CD4-positive, alpha-beta T cell treated with Interleukin-10 for 1 hour (primary cell): ENCODE measurements at regions not wholly inside any gene's neighbourhood (a gene's known extent, or its start where the extent isn't known, plus 50 kb on each side); places are given as distances from the start of the nearest gene placed in this dataset.
"Not testable (repeated sequence)": the region's sequence is repeated elsewhere in the genome, so short reads cannot be mapped to it uniquely, and the experiment has no call there.

ENCODE experiments used
- DNase-seq: peaks from one replicate; pipeline ENCODE4 v3.0.0-alpha.2; 2020

DNA sequence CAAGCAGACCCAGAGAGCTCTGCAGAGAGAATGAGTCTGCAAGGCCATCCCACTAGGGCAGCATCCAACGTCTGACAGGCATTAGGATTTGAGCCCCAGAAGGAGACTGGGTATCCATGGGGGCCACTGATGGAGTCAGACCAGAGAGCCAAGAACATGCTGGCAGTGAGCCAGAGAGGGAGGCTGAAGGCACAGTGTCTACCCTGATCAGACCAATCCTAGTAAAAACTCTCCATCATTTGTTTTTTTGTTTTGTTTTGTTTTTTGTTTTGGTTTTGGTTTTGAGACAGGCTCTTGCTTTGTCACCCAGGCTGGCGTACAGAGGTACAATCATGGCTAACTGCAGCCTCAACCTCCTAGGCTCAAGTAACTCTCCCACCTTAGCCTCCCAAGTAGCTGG, 133.1 kb upstream of the LYZL2 start:
- DNase-seq: no peak

DNA sequence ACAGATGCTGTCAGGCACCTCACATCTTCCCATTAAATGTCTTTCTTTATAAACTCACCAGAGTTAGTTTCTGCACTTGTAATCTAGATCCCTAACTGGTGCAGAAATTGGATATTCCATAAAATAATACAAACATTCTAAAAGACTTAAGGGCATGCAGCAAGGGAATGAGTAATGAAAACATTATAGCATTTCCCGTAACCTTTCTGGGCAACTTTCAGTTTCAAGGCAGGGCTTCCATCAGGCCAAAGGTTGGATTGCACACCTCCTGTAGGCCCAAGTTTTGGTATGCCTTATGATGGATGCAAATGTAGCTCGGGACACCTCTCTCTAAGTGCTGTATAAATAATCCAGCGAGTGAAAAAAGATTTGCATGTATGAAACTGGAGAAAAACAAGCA, 129.9 kb upstream of the LYZL2 start:
- DNase-seq: no peak

DNA sequence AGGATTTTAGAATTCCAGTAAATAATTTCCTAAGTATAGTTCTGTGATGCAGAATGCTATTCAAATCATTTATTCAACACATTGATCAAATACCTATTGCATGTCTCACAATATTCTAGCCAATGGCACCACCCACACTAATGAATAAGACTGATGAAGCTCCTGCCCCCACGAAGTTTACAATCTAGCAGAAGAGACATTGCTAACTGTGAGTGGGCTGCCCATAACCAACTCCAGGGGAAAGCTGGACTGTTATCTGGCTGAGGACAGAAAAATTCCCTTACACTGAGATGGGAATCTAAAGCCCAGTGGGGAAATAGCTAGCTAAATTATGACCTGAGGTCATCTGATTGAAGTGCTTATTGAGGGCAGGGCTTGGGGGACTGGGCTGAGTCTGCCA, 128.8 kb upstream of the LYZL2 start:
- no peak for DNase-seq

DNA sequence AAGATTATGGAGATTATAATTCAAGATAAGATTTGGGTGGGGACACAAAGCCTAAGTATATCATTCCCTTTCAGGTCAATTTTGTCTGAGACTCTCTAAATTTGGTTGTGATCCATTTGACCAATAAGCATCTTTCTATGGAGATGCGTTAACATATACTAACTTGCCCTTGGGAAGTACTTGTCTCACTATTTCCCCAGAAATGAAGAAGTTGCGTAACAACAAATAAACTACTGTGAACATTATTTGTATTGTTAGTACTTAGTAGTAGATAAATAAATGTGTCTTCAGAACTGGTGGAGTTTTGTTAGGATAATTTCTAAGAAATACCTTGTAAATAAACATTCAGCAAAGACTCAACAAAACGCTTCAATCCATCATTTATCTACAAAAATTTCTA, 127.3 kb upstream of the LYZL2 start:
- no peak for DNase-seq

DNA sequence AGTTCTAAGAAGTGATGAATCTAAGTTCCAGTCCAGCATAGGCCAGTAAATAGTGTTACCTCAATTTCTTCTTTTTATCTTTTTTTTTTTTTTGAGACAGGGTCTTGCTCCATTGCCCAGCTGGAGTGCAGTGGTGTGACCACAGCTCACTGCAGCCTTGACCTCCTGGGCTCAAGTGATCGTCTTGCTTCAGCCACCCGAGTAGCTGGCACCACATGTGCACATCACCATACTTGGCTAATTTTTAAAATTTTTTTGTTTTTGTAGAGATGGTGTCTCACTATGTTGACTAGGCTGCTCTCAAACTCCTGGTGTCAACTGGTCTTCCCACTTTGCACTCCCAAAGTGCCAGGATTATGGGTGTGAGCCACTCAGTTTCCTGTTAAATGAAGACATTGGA, 126.6 kb upstream of the LYZL2 start:
- DNase-seq: no peak

DNA sequence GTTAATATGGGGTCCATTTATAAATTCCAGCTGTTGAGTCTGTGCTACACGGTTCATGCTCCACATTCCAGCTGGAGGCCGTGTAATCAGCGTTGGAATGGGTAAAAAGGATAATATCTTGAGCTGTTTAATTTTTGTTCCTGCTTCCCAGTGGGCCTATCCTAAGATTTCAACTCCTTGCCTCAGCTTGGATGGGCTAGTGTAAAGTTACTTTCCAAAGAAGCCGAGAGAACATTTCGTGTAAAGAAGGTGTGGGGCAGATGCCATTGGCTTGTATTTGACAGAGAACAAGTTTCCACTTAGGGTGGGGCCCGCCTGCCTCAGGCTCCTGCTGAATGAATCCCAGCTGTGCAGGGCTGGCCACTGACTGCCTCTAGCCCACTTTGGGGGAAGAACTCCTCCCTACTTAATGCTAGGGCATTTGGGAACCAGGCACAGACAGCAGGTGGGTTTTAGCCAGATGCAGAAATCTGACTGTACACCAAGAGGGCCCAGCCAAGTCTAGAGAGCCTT, 125.9 kb upstream of the LYZL2 start:
- no peak for DNase-seq

DNA sequence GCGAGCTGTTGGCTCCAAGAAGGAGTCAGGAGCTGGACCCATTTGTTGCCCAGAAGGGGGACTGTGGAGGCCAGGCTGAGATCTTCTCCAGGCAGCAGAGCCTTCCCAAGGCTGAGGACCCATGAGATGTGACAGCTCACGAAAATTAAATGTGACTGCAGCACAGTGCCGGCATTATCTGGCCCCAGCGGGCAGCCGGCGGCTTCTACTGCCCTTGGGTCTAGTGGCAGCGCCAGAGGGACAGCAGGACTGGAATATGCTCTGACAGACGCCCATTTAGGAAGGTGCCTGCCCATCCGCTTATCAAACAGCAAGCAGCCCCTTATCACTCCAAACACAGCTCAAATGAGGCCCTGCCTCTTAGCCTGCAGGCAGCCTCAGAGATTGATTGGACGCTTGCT, 122.9 kb upstream of the LYZL2 start:
- DNase-seq: no peak

DNA sequence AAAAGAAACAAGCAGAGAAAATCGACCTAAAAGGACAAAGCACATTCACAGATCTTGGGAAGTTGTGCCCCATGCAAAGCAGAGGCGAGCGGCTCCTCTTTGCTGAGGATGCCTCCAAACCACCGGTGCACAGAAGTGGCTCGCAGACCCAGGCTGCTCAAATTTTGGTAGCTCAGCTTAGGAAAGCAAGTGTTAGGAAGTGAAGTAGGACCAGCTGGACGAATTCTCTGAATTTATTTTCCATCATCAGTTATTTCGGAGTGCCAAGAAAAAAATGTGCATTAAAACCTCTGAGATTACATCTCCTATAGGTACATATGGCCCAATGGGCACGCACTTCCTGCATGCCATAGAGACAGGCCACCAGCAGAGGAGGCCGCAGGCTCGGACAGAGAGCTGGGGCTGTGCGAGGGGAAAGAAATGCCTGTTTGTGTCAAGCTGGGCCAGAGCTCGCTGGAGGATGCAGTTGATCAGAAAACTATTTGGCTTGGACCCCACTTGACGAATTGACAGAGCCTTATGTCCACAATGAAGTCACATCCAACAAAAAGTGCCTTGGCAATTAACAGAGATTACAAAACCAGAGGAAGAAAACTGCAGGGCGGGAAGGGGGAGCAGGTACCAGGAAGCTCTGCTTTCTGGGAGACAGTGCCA, 122.3 kb upstream of the LYZL2 start:
- DNase-seq: no peak

DNA sequence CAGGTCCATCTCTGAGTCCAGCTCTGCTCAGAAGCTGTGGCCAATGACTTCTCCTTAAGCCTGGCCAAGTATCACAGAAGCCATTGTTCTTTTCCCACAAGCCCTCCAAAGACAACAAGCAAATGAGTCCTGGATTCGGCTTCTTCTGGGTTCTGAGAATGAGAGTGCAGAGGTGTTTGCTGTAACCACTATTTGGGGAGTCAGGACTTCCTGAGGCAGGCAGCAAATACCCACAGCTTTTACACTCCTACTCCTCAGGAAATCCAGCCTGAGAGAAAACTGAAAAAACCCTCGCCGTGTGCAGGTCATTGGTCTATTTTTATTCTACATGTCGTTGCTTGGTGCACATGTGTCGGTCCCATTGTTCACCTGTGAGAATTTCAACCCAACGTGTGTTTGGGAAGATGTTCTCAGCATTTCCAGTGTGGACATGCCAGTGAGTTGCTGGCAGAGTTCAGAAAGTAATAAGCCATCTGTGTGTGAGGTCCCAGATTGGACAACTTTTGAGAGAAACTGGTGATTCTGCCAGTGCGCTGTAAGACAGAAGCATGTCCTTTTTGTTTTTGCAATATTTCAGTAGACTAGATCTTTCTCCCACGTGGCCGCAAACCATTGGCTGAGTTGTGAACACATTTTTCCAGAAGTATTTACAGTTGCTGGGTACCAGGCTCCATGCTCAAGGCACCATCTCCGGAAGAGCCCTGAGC, 121.6 kb upstream of the LYZL2 start:
- no peak for DNase-seq

DNA sequence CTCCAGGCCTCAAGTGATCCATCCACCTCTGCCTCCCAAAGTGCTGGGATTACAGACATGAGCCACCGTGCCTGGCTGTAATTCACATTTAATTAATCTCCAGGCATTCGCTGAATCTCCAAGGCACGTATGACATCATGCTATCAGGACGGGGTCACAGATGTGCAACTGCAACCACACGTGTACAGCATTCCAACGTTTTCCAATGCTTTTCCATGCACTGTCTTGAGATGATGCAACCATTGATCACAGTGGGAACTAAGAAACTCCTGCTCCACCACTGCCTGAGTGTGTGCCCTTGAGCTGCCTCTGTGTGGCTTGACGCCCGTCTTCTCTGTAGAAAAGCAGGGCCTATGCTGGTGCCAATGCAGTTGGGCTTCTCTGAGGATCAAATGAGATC, 119.8 kb upstream of the LYZL2 start:
- DNase-seq: no peak

DNA sequence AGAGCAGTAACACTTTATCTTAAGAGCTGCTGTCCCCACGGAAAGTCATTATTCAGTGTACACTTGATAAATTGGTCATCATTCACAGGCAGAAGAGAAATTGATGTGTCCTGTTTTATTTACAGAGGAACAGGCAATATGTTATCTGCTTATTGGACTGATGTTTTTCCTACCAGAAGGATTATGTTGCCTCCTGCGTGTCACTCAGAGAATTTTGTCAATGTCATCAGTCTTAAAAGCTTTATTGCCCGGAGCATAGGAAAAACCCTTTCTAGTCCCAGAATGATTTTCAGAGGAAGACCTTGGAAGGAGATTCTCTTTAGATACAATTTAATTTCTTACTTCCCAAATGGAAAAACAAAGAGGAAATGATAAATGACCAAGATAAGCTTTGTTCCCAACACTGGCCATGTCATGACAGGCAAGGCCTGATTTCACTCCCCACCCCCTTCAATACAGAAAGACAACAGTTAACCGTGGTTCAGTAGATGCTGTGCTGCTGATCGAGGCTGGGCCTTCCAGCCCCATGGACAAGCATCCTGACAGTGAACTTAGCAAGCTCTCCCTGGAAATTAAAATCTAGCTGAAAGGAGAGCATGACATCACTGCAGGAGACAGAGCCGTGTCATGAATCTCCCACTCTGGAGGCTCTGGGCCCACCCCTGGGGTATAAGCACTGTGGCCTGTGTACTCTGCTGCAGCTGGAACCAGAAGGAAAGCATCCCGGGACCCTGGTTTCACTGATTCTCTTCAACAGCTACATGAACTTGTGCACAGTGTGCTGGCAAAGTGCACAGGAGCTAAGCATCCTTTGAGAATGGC, 118.8 kb upstream of the LYZL2 start:
- DNase-seq: no peak

DNA sequence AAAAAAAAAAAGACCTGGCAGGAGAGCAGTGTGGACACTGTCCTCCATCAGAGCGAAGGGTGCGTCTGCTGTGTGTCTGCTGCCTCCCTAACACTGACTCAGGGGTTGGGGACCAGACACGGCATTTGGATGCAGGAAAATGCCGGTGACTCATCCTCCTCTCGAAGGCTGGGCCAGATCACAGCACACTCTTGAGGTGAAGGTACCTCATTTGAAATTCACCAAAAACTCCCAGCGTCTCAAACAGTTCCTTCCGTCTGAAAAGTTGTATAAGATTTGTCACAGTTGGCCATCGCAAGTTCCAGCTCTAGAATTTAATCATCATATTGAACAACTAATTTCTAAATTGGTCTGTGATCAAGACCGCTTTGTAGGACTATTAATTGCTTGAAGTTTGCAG, 118.1 kb upstream of the LYZL2 start:
- DNase-seq: peak; percentile 5

DNA sequence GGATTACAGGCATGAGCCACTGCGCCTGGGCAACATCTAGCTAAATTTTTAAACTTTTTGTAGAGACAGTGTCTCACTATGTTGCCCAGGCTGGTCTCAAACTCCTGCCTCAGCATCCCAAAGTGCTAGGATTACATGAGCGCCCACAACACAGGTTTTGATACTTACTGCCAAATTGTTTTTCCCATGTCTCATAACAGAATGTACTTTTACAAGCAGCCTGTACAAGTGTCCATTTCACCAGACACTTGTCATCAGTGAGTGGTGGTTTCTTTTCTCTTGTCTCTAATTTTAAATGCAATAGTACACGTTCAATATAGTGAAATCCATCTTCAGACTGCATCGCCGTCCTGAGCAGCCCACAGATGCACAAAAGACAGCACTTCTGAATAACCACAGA, 116.4 kb upstream of the LYZL2 start:
- no peak for DNase-seq

DNA sequence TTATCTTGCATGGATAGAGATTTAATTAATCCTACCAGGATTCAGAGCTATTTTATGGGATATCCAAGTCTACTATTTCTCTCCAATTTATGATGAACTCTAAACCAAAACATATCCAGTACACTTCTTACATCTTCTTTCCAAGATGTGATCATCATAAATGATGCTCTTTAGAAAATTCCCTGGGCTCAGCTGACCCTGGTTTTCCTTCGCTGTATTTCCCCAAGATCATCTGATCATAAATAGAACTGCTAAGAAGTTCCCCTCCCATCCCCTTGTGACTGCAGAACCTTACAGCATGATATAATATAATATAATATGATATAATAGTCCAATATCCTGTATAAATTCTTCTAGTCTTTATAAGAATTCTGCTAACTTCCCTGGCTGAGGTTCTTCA, 114.6 kb upstream of the LYZL2 start:
- DNase-seq: no peak

DNA sequence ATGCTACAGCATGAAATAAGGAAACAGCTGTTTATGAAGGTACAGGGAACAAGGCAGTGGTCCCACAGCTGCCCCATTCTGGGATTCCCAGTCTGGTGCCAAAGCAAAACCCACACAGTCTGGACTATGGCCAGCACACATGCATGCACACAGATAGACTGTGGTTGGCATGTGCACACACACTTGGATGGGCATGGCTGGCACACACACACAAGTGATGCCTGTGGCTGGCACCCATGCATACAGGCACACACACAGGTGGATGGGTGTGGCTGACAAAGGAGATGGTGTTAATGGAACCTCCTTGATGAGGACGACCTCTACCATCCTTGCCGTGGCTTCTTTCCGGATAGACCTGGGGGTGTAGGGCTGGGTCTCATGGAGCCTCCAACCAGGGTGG, 114.0 kb upstream of the LYZL2 start:
- no peak for DNase-seq

DNA sequence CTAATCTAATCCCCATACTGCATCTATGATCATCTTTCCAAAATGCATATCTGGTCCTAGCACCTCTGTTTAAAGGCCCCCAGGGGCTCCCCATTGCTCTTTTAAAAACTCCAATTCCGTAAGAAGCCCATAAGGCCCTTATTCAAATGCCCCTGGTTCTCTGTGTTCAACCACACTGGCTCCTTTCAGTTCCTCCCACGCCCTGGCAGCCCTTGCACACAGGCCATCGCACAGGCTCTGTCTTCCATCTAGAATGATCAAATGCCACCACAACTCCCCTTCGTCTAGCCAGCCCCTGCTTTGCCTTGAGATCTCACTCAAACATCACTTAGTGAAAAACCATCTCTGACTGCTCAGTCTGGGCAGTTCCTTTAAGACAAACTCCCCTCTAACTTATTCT, 112.9 kb upstream of the LYZL2 start:
- no peak for DNase-seq

DNA sequence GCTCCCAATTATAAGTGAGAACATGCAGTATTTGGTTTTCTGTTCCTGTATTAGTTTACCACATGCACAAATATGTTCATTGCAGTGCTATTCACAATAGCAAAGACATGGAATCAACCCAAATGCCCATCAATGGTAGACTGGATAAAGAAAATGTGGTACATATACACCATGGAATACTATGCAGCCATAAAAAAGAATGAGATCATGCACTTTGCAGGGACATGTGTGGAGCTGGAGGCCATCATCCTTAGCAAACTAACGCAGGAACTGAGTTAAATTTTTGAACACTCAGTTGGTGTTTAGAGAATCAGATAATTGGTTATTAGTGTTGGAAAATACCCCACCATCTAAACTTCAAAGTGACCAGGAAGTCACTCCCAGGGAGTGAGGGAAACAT, 111.2 kb upstream of the LYZL2 start:
- not testable (repeated sequence) for DNase-seq

DNA sequence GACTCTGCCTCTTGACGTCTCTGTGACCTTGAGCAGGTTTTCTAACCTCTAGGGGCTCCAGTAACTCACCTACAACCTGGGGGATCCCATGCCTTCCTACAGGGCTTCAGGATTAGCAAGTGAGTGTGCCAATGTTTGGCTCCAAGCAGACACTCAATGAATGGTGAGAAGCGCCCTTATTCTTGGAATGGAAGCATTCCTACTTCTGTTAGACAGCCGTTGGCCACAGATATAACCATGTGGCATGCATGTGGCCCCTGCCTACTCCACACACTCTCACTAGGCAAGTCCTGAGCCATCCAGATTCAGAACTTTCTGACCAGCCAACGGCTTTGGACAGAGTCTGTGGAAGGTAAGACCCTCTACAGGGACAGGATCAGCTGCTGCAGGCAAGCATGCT, 108.9 kb upstream of the LYZL2 start:
- no peak for DNase-seq

DNA sequence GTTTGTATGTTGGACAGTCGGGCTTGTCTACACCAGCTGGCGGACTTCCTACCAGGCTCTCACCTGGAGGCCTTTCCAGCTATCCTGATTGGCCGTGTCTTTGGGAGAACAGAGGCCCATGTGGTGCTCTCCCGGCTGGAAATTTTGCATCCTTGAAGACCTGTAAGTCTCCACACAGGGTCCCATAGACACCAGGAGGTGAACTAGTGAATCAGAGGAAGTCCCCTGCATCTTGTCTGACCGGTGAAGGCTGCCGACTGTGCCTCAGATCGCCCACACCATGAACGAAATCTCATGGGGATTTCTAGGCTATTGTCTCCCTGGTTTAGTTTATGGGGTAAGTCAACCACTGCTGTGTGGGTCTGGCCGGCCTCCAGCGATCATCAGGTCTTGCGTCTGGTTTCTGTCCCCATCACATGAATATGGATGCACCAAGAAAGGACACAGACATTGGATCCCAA, 108.4 kb upstream of the LYZL2 start:
- DNase-seq: no peak

DNA sequence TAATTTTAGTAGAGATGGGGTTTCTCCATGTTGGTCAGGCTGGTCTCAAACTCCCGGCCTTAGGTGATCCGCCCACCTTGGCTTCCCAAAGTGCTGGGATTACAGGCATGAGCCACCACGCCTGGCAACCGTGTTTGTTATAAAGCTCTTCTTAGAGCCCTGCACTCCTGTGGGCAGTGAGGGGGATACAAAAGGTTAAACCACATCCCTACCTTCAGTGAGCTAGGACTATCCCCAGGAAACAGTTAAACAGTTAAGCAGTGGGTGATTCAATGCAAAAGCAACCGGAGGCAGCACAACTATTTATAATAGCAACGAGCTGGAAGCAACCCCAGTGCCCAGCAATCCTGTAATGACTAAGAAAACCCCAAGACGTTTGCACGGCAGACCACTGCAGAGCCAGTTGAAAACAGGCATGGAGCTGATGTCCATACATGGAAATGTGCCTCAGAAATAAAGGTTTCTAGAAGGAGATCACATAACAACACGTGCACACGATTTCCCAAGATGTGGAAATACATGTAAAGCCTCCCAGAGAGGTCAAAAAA, 107.2 kb upstream of the LYZL2 start:
- no peak for DNase-seq

DNA sequence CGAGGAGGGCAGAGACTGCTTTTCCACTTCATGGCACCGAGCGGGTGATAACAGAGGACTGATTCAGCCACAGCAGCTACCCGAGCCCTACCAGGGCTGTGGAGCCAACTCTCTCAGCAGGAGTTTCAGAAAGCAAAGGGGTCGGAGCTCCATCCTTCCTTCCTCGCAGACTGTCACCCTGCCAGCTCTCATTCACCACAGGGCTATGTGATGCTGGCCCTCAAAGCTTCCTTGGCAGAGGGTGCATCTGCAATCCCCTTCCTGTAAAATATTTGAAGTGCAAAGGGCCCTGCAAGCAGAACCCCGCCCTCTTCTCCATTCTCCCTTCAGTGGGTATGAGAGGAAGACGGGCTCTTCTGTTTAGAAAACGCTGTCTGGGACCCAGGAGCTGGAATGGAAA, 105.3 kb upstream of the LYZL2 start:
- no peak for DNase-seq

DNA sequence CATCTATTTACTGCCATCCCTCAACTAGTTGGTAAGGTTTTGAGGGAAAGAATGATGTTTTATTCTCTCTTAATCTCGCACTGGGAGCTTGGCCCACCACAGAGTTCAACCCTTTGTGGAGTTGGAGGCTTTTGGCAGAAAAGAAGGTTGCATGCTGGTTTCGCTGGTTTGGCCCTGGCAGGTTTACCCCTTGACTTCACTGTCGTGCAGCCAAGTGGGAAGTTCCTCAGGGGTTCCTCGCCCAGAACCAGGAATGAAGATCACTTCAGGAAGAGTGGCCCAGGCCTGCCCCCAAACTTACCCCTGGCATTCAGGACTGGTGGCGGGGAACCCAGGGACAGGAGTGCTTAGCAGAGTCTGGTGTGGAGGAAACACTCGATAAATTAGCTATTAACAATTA, 103.1 kb upstream of the LYZL2 start:
- DNase-seq: no peak

DNA sequence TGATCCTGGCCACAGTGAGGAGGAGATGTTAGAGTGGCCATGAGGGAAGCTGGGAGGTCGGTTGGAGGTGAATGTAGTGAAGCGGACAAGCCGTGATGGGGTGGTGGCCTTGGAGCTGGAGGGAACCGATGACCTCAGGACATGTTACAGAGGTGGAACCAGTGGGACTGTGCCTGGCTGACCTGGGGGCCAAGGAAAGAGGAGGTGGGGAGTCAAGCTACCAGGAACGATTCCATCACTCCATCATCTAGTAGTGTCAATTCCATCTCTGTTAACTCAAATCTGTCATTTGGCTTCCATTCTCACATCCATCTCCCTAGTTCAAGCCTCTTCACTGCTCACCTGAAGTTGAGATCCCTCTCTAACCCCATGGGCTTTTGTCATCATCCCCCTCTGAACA, 102.4 kb upstream of the LYZL2 start:
- DNase-seq: no peak

DNA sequence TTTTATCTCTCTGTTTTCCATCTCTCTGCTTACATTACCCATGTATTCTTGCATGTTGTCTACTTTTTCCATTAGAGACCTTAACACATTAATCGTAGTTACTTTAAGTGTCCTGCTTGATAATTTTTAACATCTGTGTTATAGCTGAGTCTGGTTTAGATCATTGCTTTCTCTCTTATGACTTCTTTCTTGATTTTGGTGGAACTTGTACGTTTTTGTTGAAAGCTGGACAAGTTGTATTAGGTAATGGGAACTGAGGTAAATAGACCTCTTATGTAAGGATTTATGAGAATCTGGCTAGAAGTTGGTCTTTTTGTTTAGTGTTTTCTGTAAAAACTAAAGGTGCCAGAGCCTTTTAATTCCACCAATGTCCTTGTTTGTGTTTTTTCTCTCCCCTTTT, 100.8 kb upstream of the LYZL2 start:
- no peak for DNase-seq
